ENCODE measurements at regions not wholly inside any gene's neighbourhood (a gene's known extent, or its start where the extent isn't known, plus 50 kb on each side); places are given as distances from the start of the nearest gene placed in this dataset.

GRCh38 chr10:33746836-33747268, 412.4 kb upstream of the NRP1 start:
- intact Hi-C loops (cut with DNase I): no loop called here
- no peak for ATAC-seq

DNA sequence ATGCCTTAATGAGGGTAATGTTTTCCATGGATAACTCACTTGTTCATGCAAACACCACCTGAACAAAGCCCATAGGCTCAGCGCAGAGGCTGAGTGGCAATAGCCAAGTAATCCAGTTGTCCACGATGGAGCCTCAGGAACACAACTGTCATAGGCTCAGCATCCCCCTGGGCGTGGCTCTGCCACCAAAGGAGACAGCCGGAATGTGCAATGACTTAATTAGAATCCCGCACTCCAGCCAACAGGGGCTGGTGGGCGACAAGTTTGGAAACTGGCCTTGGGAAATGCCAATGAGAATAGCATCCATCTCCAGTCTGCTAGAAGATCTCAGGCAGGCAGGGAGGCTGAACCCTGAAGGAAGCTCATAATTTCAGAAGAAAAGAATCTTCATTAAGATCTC, 411.7 kb upstream of the NRP1 start:
- H3K4me1 ChIP-seq: peaks cover 7% of the 10 kb centered on the region
- H3K9me3 ChIP-seq: no peaks in the 10 kb centered on the region
- no peak for DNase-seq
- no peaks in the 10 kb centered on the region for H3K36me3 ChIP-seq
- H3K4me3 ChIP-seq: no peak overlapping the region
- intact Hi-C loops (cut with DNase I): no loop called here
- no peak overlapping the region for H3K27ac ChIP-seq
- no peak for TF ChIP-seq CTCF (IDR thresholded peaks at IDR 0.05)
- ATAC-seq: no peak
- H3K27me3 ChIP-seq (ENCODE audit: low read depth): no peaks in the 10 kb centered on the region

More at GRCh38 chr10:33746836-33747268, 412.4 kb upstream of the NRP1 start:
- no peak overlapping the region for H3K4me3 ChIP-seq
- no peak overlapping the region for H3K27ac ChIP-seq
- H3K9me3 ChIP-seq: no peaks in the 10 kb centered on the region
- no peak for TF ChIP-seq CTCF (IDR thresholded peaks at IDR 0.05)
- DNase-seq: no peak
- no peaks in the 10 kb centered on the region for H3K27me3 ChIP-seq (ENCODE audit: low read depth)
- no peaks in the 10 kb centered on the region for H3K36me3 ChIP-seq
- peaks cover 7% of the 10 kb centered on the region for H3K4me1 ChIP-seq

GRCh38 chr10:33743429-33743857, 409.0 kb upstream of the NRP1 start:
- TF ChIP-seq CTCF (IDR thresholded peaks at IDR 0.05): no peak

DNA sequence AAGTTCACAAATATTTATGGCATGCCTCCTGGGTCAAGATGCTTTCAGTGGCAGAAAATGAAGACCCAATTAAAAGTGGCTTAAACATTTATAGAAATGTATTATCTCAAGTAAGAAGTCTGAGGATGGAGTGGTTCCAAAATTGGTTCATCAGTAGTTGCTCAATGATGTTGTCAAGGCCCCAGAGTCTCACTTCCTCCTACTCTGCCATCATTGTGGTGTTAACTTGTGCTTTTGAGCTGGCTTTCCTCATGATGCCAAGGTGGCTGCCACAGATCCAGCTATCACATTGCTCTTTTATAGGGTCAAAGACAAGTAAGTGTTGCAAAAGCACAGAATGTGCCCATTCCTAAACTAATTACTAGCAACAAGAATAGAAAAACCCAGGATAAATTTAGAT, 404.6 kb upstream of the NRP1 start:
- H3K4me1 ChIP-seq: no peaks in the 10 kb centered on the region
- intact Hi-C loops (cut with DNase I): no loop called here
- H3K4me3 ChIP-seq: no peak overlapping the region
- no peak overlapping the region for H3K27ac ChIP-seq
- H3K36me3 ChIP-seq: no peaks in the 10 kb centered on the region
- no peaks in the 10 kb centered on the region for H3K9me3 ChIP-seq
- DNase-seq (no peak), ATAC-seq (no peak)
- no peaks in the 10 kb centered on the region for H3K27me3 ChIP-seq (ENCODE audit: low read depth)
- TF ChIP-seq CTCF (IDR thresholded peaks at IDR 0.05): no peak

More at GRCh38 chr10:33743429-33743857, 409.0 kb upstream of the NRP1 start:
- H3K27ac ChIP-seq: no peak overlapping the region
- no peaks in the 10 kb centered on the region for H3K36me3 ChIP-seq
- no peaks in the 10 kb centered on the region for H3K4me1 ChIP-seq
- H3K9me3 ChIP-seq: no peaks in the 10 kb centered on the region
- no peaks in the 10 kb centered on the region for H3K27me3 ChIP-seq (ENCODE audit: low read depth)
- intact Hi-C loops (cut with DNase I): no loop called here
- ATAC-seq (no peak), DNase-seq (no peak)
- no peak overlapping the region for H3K4me3 ChIP-seq

DNA sequence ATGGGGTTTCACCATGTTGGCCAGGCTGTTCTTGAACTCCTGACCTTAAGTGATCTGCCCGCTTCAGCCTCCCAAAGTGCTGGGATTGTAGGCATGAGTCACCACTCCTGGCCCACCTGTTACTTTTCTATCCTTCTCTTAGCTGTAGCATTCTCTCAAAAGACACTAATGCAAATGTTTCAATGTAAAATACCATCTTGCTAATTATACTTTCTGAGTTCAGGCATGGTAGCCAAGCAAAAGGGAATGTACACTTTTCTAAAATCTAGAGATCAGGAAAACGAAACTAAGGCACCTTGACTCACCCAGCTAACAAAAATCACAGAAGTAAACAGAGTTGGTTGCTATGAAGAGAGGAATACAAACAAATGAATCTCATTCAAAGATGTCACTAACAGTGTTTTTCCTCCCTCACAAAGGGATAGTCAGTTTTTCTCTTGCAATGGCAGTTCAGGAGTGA, 401.0 kb upstream of the NRP1 start:
- no peaks in the 10 kb centered on the region for H3K9me3 ChIP-seq
- no peak for ATAC-seq
- H3K27me3 ChIP-seq (ENCODE audit: low read depth): no peaks in the 10 kb centered on the region
- H3K4me1 ChIP-seq: no peaks in the 10 kb centered on the region
- no peak overlapping the region for H3K4me3 ChIP-seq
- no peak overlapping the region for H3K27ac ChIP-seq
- no peak for DNase-seq
- intact Hi-C loops (cut with DNase I): no loop called here
- no peaks in the 10 kb centered on the region for H3K36me3 ChIP-seq
- TF ChIP-seq CTCF (IDR thresholded peaks at IDR 0.05): no peak

All from lower lobe of right lung (tissue), 2 donors.